AG04450 (cell line): ENCODE measurements at regions not wholly inside any gene's neighbourhood (a gene's known extent, or its start where the extent isn't known, plus 50 kb on each side); places are given as distances from the start of the nearest gene placed in this dataset.

ENCODE experiments used
- CTCF ChIA-PET: fragments of 300-600, 350-600 bp; formaldehyde crosslinking; extraction: SDS; loops from one replicate; lab custom pipeline; 2022; ENCODE audit warnings: antibody characterized with exemption, inconsistent platforms; lab: Charles Lee
- POLR2A ChIA-PET: fragments of 350-600 bp; formaldehyde crosslinking; extraction: SDS; loops from one replicate; lab custom pipeline; 2021; ENCODE audit warnings: antibody characterized with exemption, inconsistent platforms; lab: Yijun Ruan, JAX
- DNase-seq: peaks from one replicate; pipeline ENCODE4 v3.0.0-alpha.2; 2011; ENCODE audit warnings: low read depth, low spot score
- H3K27ac ChIP-seq: one replicate; pipeline ENCODE4 v1.5.1; 2012; ENCODE audit warnings: low read depth, low read length, control low read depth
- H3K27me3 ChIP-seq: one replicate; pipeline ENCODE4 v1.6.0; 2012; ENCODE audit warnings: low read length; ENCODE audit not compliant: control insufficient read depth, insufficient read depth
- H3K4me3 ChIP-seq: 2 replicates; pipeline ENCODE4 v1.5.1; 2011; ENCODE audit warnings: mild to moderate bottlenecking, low read depth, low read length, control low read depth
- H3K9me3 ChIP-seq: 2 replicates; pipeline ENCODE4 v1.5.1; 2012; ENCODE audit warnings: low read length; ENCODE audit not compliant: control insufficient read depth, insufficient read depth
- TF ChIP-seq, protein P1 (sequence below): IDR thresholded peaks from 2 replicates; pipeline ENCODE4 v1.5.1; 2011; ENCODE audit warnings: low read depth, low read length, control low read depth, inconsistent platforms

- ChIA-PET CTCF (interaction anchor here (2.0 to 2.5 kb wide), 2 partner anchors 18 to 20 kb away, joined by 7 to 13 read pairs; no protein-coding TSS in a partner anchor), POLR2A (no interaction called here)
- Histone ChIP-seq H3K9me3 (no peaks in the 10 kb centered on the region), H3K27ac (no peak overlapping the region), H3K27me3 (no peaks in the 10 kb centered on the region), H3K4me3 (no peak overlapping the region)
- TF ChIP-seq, protein P1, sequence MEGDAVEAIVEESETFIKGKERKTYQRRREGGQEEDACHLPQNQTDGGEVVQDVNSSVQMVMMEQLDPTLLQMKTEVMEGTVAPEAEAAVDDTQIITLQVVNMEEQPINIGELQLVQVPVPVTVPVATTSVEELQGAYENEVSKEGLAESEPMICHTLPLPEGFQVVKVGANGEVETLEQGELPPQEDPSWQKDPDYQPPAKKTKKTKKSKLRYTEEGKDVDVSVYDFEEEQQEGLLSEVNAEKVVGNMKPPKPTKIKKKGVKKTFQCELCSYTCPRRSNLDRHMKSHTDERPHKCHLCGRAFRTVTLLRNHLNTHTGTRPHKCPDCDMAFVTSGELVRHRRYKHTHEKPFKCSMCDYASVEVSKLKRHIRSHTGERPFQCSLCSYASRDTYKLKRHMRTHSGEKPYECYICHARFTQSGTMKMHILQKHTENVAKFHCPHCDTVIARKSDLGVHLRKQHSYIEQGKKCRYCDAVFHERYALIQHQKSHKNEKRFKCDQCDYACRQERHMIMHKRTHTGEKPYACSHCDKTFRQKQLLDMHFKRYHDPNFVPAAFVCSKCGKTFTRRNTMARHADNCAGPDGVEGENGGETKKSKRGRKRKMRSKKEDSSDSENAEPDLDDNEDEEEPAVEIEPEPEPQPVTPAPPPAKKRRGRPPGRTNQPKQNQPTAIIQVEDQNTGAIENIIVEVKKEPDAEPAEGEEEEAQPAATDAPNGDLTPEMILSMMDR: no peak
- no peak for DNase-seq
These were observed 114.6 kb downstream of the DDIT4L start for GRCh38 chr4:100075486-100076270.

GRCh38 chr4:100075056-100075455 lies 115.2 kb downstream of the DDIT4L start:
- POLR2A ChIA-PET: no interaction called here
- Histone ChIP-seq H3K9me3 (no peaks in the 10 kb centered on the region), H3K27me3 (no peaks in the 10 kb centered on the region), H3K4me3 (no peak overlapping the region), H3K27ac (no peak overlapping the region)
- TF ChIP-seq, protein P1: no peak
- DNase-seq: no peak
- CTCF ChIA-PET: interaction anchor here (1.5 to 2.0 kb wide), 2 partner anchors 18 to 21 kb away, joined by 8 to 13 read pairs; no protein-coding TSS in a partner anchor

- DNase-seq: no peak
- ChIA-PET POLR2A (no interaction called here), CTCF (interaction anchor here (1.6 kb wide), 1 partner anchor 22 kb away, joined by 7 read pairs; no protein-coding TSS in a partner anchor)
- Histone ChIP-seq H3K9me3 (no peaks in the 10 kb centered on the region), H3K4me3 (no peak overlapping the region), H3K27me3 (peaks cover 3% of the 10 kb centered on the region), H3K27ac (no peak overlapping the region)
- TF ChIP-seq, protein P1: no peak
These were observed 118.8 kb downstream of the DDIT4L start for GRCh38 chr4:100071506-100071905.

DNA sequence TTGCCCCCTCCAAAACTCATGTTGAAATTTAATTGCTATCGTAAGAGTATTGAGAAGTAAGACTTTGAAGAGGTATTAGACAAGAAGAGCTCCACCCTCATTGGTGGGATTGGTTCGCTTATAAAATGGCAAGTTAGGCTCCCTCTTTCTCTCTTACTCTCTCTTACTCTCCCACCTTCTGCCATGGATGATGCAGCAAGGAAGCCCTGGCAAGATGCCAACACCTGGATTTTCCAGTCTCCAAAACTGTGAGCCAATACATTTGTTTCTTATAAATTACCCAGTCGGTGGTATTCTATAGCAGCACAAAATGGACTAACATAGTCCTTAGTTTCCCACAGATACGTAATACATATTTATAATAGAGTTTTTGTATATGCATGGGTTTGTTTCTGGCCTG lies 119.4 kb downstream of the DDIT4L start:
- TF ChIP-seq, protein P1: no peak
- peaks cover 3% of the 10 kb centered on the region for H3K27me3 ChIP-seq
- DNase-seq: no peak
- H3K9me3 ChIP-seq: no peaks in the 10 kb centered on the region
- no peak overlapping the region for H3K4me3 ChIP-seq
- ChIA-PET CTCF (interaction anchor here (1.6 kb wide), 1 partner anchor 22 kb away, joined by 7 read pairs; no protein-coding TSS in a partner anchor), POLR2A (no interaction called here)
- H3K27ac ChIP-seq: no peak overlapping the region

DNA sequence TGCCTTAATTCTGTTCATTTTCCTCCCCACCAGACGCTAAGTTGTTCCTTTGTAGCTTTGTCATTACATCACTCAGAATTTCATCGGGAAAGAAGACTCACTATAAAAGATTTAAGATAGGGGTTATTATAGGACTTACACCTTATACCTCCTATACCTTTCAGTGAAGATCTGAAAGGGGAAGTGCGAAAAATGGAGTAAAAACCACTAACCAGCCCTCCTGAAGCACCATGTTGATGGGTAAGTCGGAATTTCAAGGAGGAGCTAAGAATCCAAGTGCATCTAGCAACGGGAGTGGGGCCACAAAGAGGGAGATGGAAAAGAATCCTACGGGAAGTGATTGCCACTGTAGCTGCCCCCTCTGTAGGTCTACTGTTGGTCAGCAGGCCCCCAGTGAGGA lies 119.1 kb upstream of the H2AZ1 start:
- ChIA-PET CTCF (interaction anchor here (1.5 to 4.8 kb wide), 3 partner anchors 24 to 71 kb away, joined by 8 to 37 read pairs (median 14); no protein-coding TSS in a partner anchor), POLR2A (no interaction called here)
- Histone ChIP-seq H3K27me3 (peaks cover 3% of the 10 kb centered on the region), H3K9me3 (no peaks in the 10 kb centered on the region), H3K4me3 (no peak overlapping the region), H3K27ac (no peak overlapping the region)
- no peak for DNase-seq
- TF ChIP-seq, protein P1: no peak
